HEK293 (cell line): ENCODE measurements at regions not wholly inside any gene's neighbourhood (a gene's known extent, or its start where the extent isn't known, plus 50 kb on each side); places are given as distances from the start of the nearest gene placed in this dataset.

Source experiments
- CTCF ChIA-PET: fragments of 350-600 bp; formaldehyde crosslinking; extraction: SDS; loops from one replicate; lab custom pipeline; 2021; ENCODE audit warnings: antibody characterized with exemption; lab: Yijun Ruan, JAX
- POLR2A ChIA-PET: fragments of 300-600 bp; formaldehyde crosslinking; extraction: SDS; loops from one replicate; lab custom pipeline; 2020; ENCODE audit warnings: antibody characterized with exemption, inconsistent platforms; lab: Yijun Ruan, JAX
- H3K27ac ChIP-seq: fragments of 200-500 bp; sonication (Bioruptor generic); 2 replicates; pipeline ENCODE4 v1.5.1; 2014; ENCODE audit warnings: low read depth, low read length, control low read depth, inconsistent platforms; ENCODE audit errors: extremely low read depth
- H3K36me3 ChIP-seq, 2 experiments: fragments of 200-500 bp in 1 of 2; sonication (Bioruptor generic) in 1 of 2; 1 replicate in 1 of 2; 2 replicates in 1 of 2; pipeline ENCODE4 v1.5.1; 2014 to 2017; ENCODE audit warnings: inconsistent platforms in 2 of 2, low read length in 2 of 2; ENCODE audit not compliant: control insufficient read depth in 2 of 2, insufficient read depth in 1 of 2
- H3K4me1 ChIP-seq: fragments of 200-500 bp; sonication (Bioruptor generic); 2 replicates; pipeline ENCODE4 v1.5.1; 2014; ENCODE audit warnings: mild to moderate bottlenecking, low read length, inconsistent platforms; ENCODE audit not compliant: control insufficient read depth, insufficient read depth
- H3K4me3 ChIP-seq: 2 replicates; pipeline ENCODE4 v1.5.1; 2011; ENCODE audit warnings: low read depth, mild to moderate bottlenecking, control low read depth, low read length, moderate library complexity
- H3K9me3 ChIP-seq: fragments of 200-500 bp; sonication (Bioruptor generic); 2 replicates; pipeline ENCODE4 v1.5.1; 2014; ENCODE audit warnings: low read depth, low read length, inconsistent platforms; ENCODE audit not compliant: control insufficient read depth, insufficient read depth
- ATF2 ChIP-seq: fragments of 450-650 bp; formaldehyde crosslinking; IDR thresholded peaks from 2 replicates; pipeline ENCODE4 v1.5.1; 2016; ENCODE audit warnings: missing biosample characterization, missing genetic modification characterization, low read depth
- CTCF ChIP-seq: fragments of 450-650 bp; formaldehyde crosslinking; IDR thresholded peaks from 2 replicates; pipeline ENCODE4 v1.5.1; 2016; ENCODE audit warnings: missing biosample characterization, missing genetic modification characterization
- IKZF3 ChIP-seq: fragments of 450-650 bp; IDR thresholded peaks from 2 replicates; pipeline ENCODE4 v1.5.0; 2018; ENCODE audit warnings: missing biosample characterization, mild to moderate bottlenecking, missing genetic modification characterization, moderate library complexity
- KLF9 ChIP-seq: fragments of 450-650 bp; formaldehyde crosslinking; IDR thresholded peaks from 2 replicates; pipeline ENCODE4 v1.5.1; 2016; ENCODE audit warnings: missing biosample characterization, missing genetic modification characterization, low read depth
- MYNN ChIP-seq: fragments of 450-650 bp; formaldehyde crosslinking; IDR thresholded peaks from 2 replicates; pipeline ENCODE4 v1.5.1; 2016; ENCODE audit warnings: missing biosample characterization, missing genetic modification characterization, borderline replicate concordance
- PATZ1 ChIP-seq: fragments of 450-650 bp; formaldehyde crosslinking; IDR thresholded peaks from 2 replicates; pipeline ENCODE4 v1.5.1; 2016; ENCODE audit warnings: missing biosample characterization, missing genetic modification characterization
- RBAK ChIP-seq: fragments of 450-650 bp; formaldehyde crosslinking; IDR thresholded peaks from 2 replicates; pipeline ENCODE4 v1.5.1; 2016; ENCODE audit warnings: missing biosample characterization, missing genetic modification characterization
- SP2 ChIP-seq: fragments of 450-650 bp; formaldehyde crosslinking; IDR thresholded peaks from 2 replicates; pipeline ENCODE4 v1.5.1; 2016; ENCODE audit warnings: missing biosample characterization, missing genetic modification characterization
- SP3 ChIP-seq: fragments of 450-650 bp; formaldehyde crosslinking; IDR thresholded peaks from 2 replicates; pipeline ENCODE4 v1.5.1; 2016; ENCODE audit warnings: missing biosample characterization, missing genetic modification characterization
- TCF7L2 ChIP-seq: IDR thresholded peaks from 2 replicates; pipeline ENCODE4 v1.6.1; 2011; ENCODE audit warnings: low read depth, mild to moderate bottlenecking, inconsistent platforms, low read length, moderate library complexity, borderline replicate concordance
- ZBTB17 ChIP-seq: fragments of 450-650 bp; formaldehyde crosslinking; IDR thresholded peaks from 2 replicates; pipeline ENCODE4 v1.5.1; 2016; ENCODE audit warnings: missing biosample characterization, missing genetic modification characterization
- ZBTB48 ChIP-seq: fragments of 450-650 bp; formaldehyde crosslinking; IDR thresholded peaks from 2 replicates; pipeline ENCODE4 v1.5.1; 2016; ENCODE audit warnings: missing biosample characterization, missing genetic modification characterization
- ZFP3 ChIP-seq: fragments of 450-650 bp; formaldehyde crosslinking; IDR thresholded peaks from 2 replicates; pipeline ENCODE4 v1.5.1; 2016; ENCODE audit warnings: low read depth, missing biosample characterization, missing genetic modification characterization
- ZFP37 ChIP-seq: fragments of 450-650 bp; formaldehyde crosslinking; IDR thresholded peaks from 2 replicates; pipeline ENCODE4 v1.5.1; 2016; ENCODE audit warnings: missing biosample characterization, missing genetic modification characterization
- ZFP69B ChIP-seq: fragments of 450-650 bp; formaldehyde crosslinking; IDR thresholded peaks from 2 replicates; pipeline ENCODE4 v1.5.1; 2016; ENCODE audit warnings: missing biosample characterization, missing genetic modification characterization
- ZNF132 ChIP-seq: fragments of 450-650 bp; formaldehyde crosslinking; IDR thresholded peaks from 2 replicates; pipeline ENCODE4 v1.5.1; 2017; ENCODE audit warnings: missing biosample characterization, missing genetic modification characterization, borderline replicate concordance
- ZNF404 ChIP-seq: fragments of 450-650 bp; formaldehyde crosslinking; IDR thresholded peaks from 2 replicates; pipeline ENCODE4 v1.5.1; 2017; ENCODE audit warnings: missing biosample characterization, missing genetic modification characterization
- ZNF423 ChIP-seq: fragments of 450-650 bp; formaldehyde crosslinking; IDR thresholded peaks from 2 replicates; pipeline ENCODE4 v1.5.1; 2016; ENCODE audit warnings: missing biosample characterization, missing genetic modification characterization
- ZNF544 ChIP-seq: fragments of 450-650 bp; formaldehyde crosslinking; IDR thresholded peaks from 2 replicates; pipeline ENCODE4 v1.5.0; 2017; ENCODE audit warnings: missing biosample characterization, missing genetic modification characterization
- ZNF596 ChIP-seq: fragments of 450-650 bp; IDR thresholded peaks from 2 replicates; pipeline ENCODE4 v1.5.0; 2018; ENCODE audit warnings: missing biosample characterization, mild to moderate bottlenecking, missing genetic modification characterization, moderate library complexity
- ZNF610 ChIP-seq: fragments of 450-650 bp; formaldehyde crosslinking; IDR thresholded peaks from 2 replicates; pipeline ENCODE4 v1.5.1; 2016; ENCODE audit warnings: missing biosample characterization, missing genetic modification characterization, borderline replicate concordance
- ZNF624 ChIP-seq: fragments of 450-650 bp; formaldehyde crosslinking; IDR thresholded peaks from 2 replicates; pipeline ENCODE4 v1.5.1; 2017; ENCODE audit warnings: missing biosample characterization, missing genetic modification characterization
- ZNF654 ChIP-seq: fragments of 450-650 bp; formaldehyde crosslinking; IDR thresholded peaks from 2 replicates; pipeline ENCODE4 v1.5.1; 2016; ENCODE audit warnings: low read depth, missing biosample characterization, missing genetic modification characterization
- ZNF677 ChIP-seq: fragments of 450-650 bp; IDR thresholded peaks from 2 replicates; pipeline ENCODE4 v1.5.0; 2018; ENCODE audit warnings: missing biosample characterization, mild to moderate bottlenecking, missing genetic modification characterization, moderate library complexity
- ZNF707 ChIP-seq: fragments of 450-650 bp; formaldehyde crosslinking; IDR thresholded peaks from 2 replicates; pipeline ENCODE4 v1.5.1; 2016; ENCODE audit warnings: missing biosample characterization, missing genetic modification characterization
- ZNF747 ChIP-seq: fragments of 450-650 bp; formaldehyde crosslinking; IDR thresholded peaks from 2 replicates; pipeline ENCODE4 v1.5.1; 2016; ENCODE audit warnings: missing biosample characterization, missing genetic modification characterization
- ZNF792 ChIP-seq: fragments of 450-650 bp; formaldehyde crosslinking; IDR thresholded peaks from 2 replicates; pipeline ENCODE4 v1.5.1; 2016; ENCODE audit warnings: missing biosample characterization, missing genetic modification characterization
- ZNF843 ChIP-seq: fragments of 450-650 bp; formaldehyde crosslinking; IDR thresholded peaks from 2 replicates; pipeline ENCODE4 v1.5.1; 2016; ENCODE audit warnings: missing biosample characterization, missing genetic modification characterization

- ChIA-PET POLR2A (no interaction called here), CTCF (no interaction called here)
- H3K9me3 ChIP-seq, result no peaks in the 10 kb centered on the region
- no peaks in the 10 kb centered on the region for H3K4me1 ChIP-seq
- TF ChIP-seq RBAK (tag by site-specific recombination), result no peak
- no peak for TF ChIP-seq KLF9 (tag by site-specific recombination)
- TF ChIP-seq ZNF132 (tag by site-specific recombination), result no peak
- no peak for TF ChIP-seq SP3 (tag by site-specific recombination)
- no peak for TF ChIP-seq ATF2 (tag by site-specific recombination)
- no peak for TF ChIP-seq ZNF677 (tag by site-specific recombination)
- TF ChIP-seq ZNF747 (tag by site-specific recombination), result no peak
- no peak for TF ChIP-seq ZNF843
- TF ChIP-seq ZNF544 (tag by site-specific recombination), result no peak
- TF ChIP-seq TCF7L2, result no peak
- H3K36me3 ChIP-seq, result no peaks in the 10 kb centered on the region
- H3K27ac ChIP-seq, result no peak overlapping the region
- no peak overlapping the region for H3K4me3 ChIP-seq
Measured at GRCh38 chr1:70518106-70518505, 107.0 kb downstream of the CTH start.

DNA sequence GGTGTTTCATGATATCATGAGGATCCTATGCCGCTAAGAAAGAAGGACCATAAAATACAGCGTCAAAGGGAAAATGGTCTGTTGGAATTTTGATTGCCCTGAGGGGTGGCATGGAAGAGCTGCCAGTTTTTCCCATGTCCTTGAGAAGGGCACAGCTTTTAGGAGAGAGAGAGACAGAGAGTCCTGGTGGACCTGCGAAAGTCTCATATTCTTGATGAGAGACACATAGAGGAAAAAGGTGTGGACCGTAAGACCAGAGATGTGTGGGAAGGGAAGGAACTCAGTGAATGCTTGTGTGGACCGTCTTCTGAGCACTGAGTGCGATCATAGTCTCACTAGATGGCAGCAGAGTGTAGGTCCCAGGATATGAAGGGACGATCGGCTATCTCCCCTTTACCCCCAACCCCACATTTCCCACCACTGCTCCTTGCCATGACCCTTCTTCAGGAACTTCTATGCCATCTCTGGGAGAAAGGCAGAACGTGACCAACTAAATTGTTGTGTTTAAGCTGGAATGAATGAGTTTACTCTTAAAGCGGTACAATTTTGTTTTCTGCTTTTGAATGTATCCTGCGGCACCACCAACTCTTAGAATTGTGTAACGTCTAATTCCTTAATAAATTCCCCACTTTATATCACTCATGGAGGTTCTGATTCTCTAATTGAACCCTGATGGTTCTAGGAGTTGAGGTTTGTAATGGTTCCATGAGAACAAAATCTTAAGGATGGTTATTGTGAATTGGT is 117.7 kb downstream of the CTH start:
- Histone ChIP-seq H3K27ac (no peak overlapping the region), H3K36me3 (no peaks in the 10 kb centered on the region), H3K9me3 (no peaks in the 10 kb centered on the region), H3K4me1 (no peaks in the 10 kb centered on the region), H3K4me3 (no peak overlapping the region)
- ChIA-PET POLR2A (no interaction called here), CTCF (interaction anchor here (0.5 to 3.4 kb wide), 24 partner anchors 8 to 1703 kb away, joined by 3 to 41 read pairs (median 4); partner anchors contain the start of gene PTGER3)
- peak; percentile 21; the same call in 1 of the 2 replicates for TF ChIP-seq PATZ1
- no peak for TF ChIP-seq ZNF707 (tag by site-specific recombination)
- no peak for TF ChIP-seq MYNN (tag by site-specific recombination)
- peak; percentile 87 for TF ChIP-seq ZBTB17 (tag by site-specific recombination)
- no peak for TF ChIP-seq ZFP37
- peak; percentile 26; the same call in 1 of the 2 replicates for TF ChIP-seq ZBTB48 (tag by site-specific recombination)
- TF ChIP-seq ZNF624, result no peak
- no peak for TF ChIP-seq ZNF610 (tag by site-specific recombination)
- no peak for TF ChIP-seq ZNF792 (tag by site-specific recombination)
- peak; percentile 85 for TF ChIP-seq CTCF (tag by site-specific recombination)
- TF ChIP-seq ZFP3 (tag by site-specific recombination), result no peak
- TF ChIP-seq ZNF404 (tag by site-specific recombination), result no peak
- TF ChIP-seq ZNF596 (tag by site-specific recombination), result no peak
- TF ChIP-seq ZNF654, result peak; percentile 90
- no peak for TF ChIP-seq ZNF423 (tag by site-specific recombination)
- TF ChIP-seq SP2, result no peak
- no peak for TF ChIP-seq ZFP69B (tag by site-specific recombination)
- no peak for TF ChIP-seq IKZF3 (tag by site-specific recombination)
